IMR-90 (cell line): ENCODE measurements at regions not wholly inside any gene's neighbourhood (a gene's known extent, or its start where the extent isn't known, plus 50 kb on each side); places are given as distances from the start of the nearest gene placed in this dataset.

Source experiments
- ATAC-seq: fragments of 200-7000 bp; cut with Tn5 transposase; 2 replicates; pipeline ENCODE4 v1.9.1; 2020; ENCODE audit warnings: low read depth, mild to moderate bottlenecking, moderate library complexity
- BruUV-seq: library from RNA; stranded (reverse); fragments of 400-500 nt; replicated peaks from 2 replicates; lab custom pipeline; 2021; lab: Mats Ljungman, UMichigan
- CTCF ChIA-PET: fragments of 300-600 bp; formaldehyde crosslinking; extraction: SDS; loops from one replicate; lab custom pipeline; 2021; ENCODE audit warnings: antibody characterized with exemption; lab: Yijun Ruan, JAX
- POLR2A ChIA-PET: fragments of 300-600 bp; sonication (Branson Sonifier 250); formaldehyde crosslinking; loops from one replicate; lab custom pipeline; 2022; ENCODE audit warnings: antibody characterized with exemption; ENCODE audit not compliant: unreplicated experiment; lab: Charles Lee
- DNase-seq: peaks from one replicate; pipeline ENCODE4 v3.0.0; 2013
- H2AFZ ChIP-seq: replicated peaks from 2 replicates; pipeline ENCODE3; 2013; ENCODE audit warnings: low read length, mild to moderate bottlenecking; ENCODE audit not compliant: poor library complexity
- H2AK5ac ChIP-seq: 2 replicates; pipeline ENCODE4 v1.6.1; 2013; ENCODE audit warnings: low read depth, low read length, inconsistent platforms
- H2AK9ac ChIP-seq: replicated peaks from 2 replicates; pipeline ENCODE3; 2013; ENCODE audit warnings: mild to moderate bottlenecking, low read depth, low read length, moderate library complexity; ENCODE audit not compliant: poor library complexity
- H2BK120ac ChIP-seq: 2 replicates; pipeline ENCODE4 v1.6.1; 2013; ENCODE audit warnings: low read depth, low read length, inconsistent platforms
- H2BK15ac ChIP-seq: 3 replicates; pipeline ENCODE4 v1.6.1; 2013; ENCODE audit warnings: low read depth, low read length, inconsistent platforms
- H2BK20ac ChIP-seq: 2 replicates; pipeline ENCODE4 v1.6.1; 2013; ENCODE audit warnings: low read depth, mild to moderate bottlenecking, inconsistent platforms, low read length, moderate library complexity
- H2BK5ac ChIP-seq: 2 replicates; pipeline ENCODE4 v1.6.1; 2013; ENCODE audit warnings: mild to moderate bottlenecking, low read depth, low read length, inconsistent platforms; ENCODE audit not compliant: poor library complexity, severe bottlenecking
- H3K14ac ChIP-seq: replicated peaks from 2 replicates; pipeline ENCODE4 v1.6.1; 2013; ENCODE audit warnings: low read depth, low read length, inconsistent platforms
- H3K18ac ChIP-seq: 2 replicates; pipeline ENCODE4 v1.6.1; 2013; ENCODE audit warnings: low read depth, low read length, control low read depth
- H3K23ac ChIP-seq: 2 replicates; pipeline ENCODE4 v1.6.1; 2013; ENCODE audit warnings: low read depth, low read length, inconsistent platforms
- H3K27ac ChIP-seq: 2 replicates; pipeline ENCODE4 v1.5.1; 2013; ENCODE audit warnings: mild to moderate bottlenecking, control low read depth, low read length; ENCODE audit not compliant: insufficient read depth
- H3K27me3 ChIP-seq: 2 replicates; pipeline ENCODE4 v1.6.1; 2013; ENCODE audit warnings: low read length; ENCODE audit not compliant: control insufficient read depth, insufficient read depth
- H3K36me3 ChIP-seq: 2 replicates; pipeline ENCODE4 v1.6.1; 2013; ENCODE audit warnings: low read length, mixed read lengths; ENCODE audit not compliant: control insufficient read depth, insufficient read depth
- H3K4ac ChIP-seq: 2 replicates; pipeline ENCODE4 v1.6.1; 2013; ENCODE audit warnings: low read depth, low read length, inconsistent platforms
- H3K4me1 ChIP-seq: 2 replicates; pipeline ENCODE4 v1.6.1; 2013; ENCODE audit warnings: low read length, mixed read lengths; ENCODE audit not compliant: control insufficient read depth, insufficient read depth
- H3K4me2 ChIP-seq: 2 replicates; pipeline ENCODE4 v1.6.1; 2013; ENCODE audit warnings: low read depth, mild to moderate bottlenecking, control low read depth, low read length, moderate library complexity
- H3K4me3 ChIP-seq: 2 replicates; pipeline ENCODE4 v1.5.1; 2013; ENCODE audit warnings: low read depth, mild to moderate bottlenecking, control low read depth, low read length, moderate library complexity; ENCODE audit not compliant: insufficient read depth
- H3K56ac ChIP-seq: 2 replicates; pipeline ENCODE4 v1.6.1; 2013; ENCODE audit warnings: low read length, inconsistent platforms; ENCODE audit not compliant: insufficient read depth; ENCODE audit errors: extremely low read depth
- H3K79me1 ChIP-seq, 2 experiments: 2 replicates each; pipeline ENCODE4 v1.6.1; 2013; ENCODE audit warnings: low read length in 2 of 2, inconsistent platforms in 1 of 2, low read depth in 1 of 2
- H3K9ac ChIP-seq: 2 replicates; pipeline ENCODE4 v1.6.1; 2013; ENCODE audit warnings: low read depth, low read length, control low read depth
- H3K9me1 ChIP-seq: 2 replicates; pipeline ENCODE4 v1.6.1; 2013; ENCODE audit warnings: low read length, inconsistent platforms; ENCODE audit not compliant: insufficient read depth
- H3K9me3 ChIP-seq: 2 replicates; pipeline ENCODE4 v1.6.1; 2013; ENCODE audit warnings: low read length; ENCODE audit not compliant: control insufficient read depth, insufficient read depth
- H4K20me1 ChIP-seq: 2 replicates; pipeline ENCODE4 v1.6.1; 2013; ENCODE audit warnings: low read length, inconsistent platforms; ENCODE audit not compliant: insufficient read depth
- H4K5ac ChIP-seq: 2 replicates; pipeline ENCODE4 v1.6.1; 2013; ENCODE audit warnings: mild to moderate bottlenecking, low read depth, low read length, control low read depth
- H4K8ac ChIP-seq, 2 experiments: 2 replicates each; pipeline ENCODE4 v1.6.1; 2013; ENCODE audit warnings: low read depth in 2 of 2, low read length in 2 of 2, control low read depth in 1 of 2, inconsistent platforms in 1 of 2
- H4K91ac ChIP-seq: 2 replicates; pipeline ENCODE4 v1.6.1; 2013; ENCODE audit warnings: low read depth, low read length, inconsistent platforms; ENCODE audit not compliant: insufficient read depth
- CEBPB ChIP-seq: IDR thresholded peaks from 2 replicates; pipeline ENCODE4 v1.6.1; 2012; ENCODE audit warnings: low read depth, low read length, improper control_type of control experiment
- WGBS, 2 experiments: methylation state at CpG; one replicate each; pipeline versions ENCODE4 v1.1.5 to v1.1.7; 2013; ENCODE audit warnings: missing lambda C conversion rate in 2 of 2; ENCODE audit not compliant: insufficient read length in 1 of 2; ENCODE audit errors: extremely low coverage in 2 of 2; 5-methylcytosine and 5-hydroxymethylcytosine counted together
- dilution Hi-C: fragments of 300-500 bp; cut with HindIII; formaldehyde crosslinking; loops from one replicate; pipeline ENCODE4 v1.14.3; 2018; ENCODE audit warnings: low sequenced_read_pairs; ENCODE audit not compliant: unreplicated experiment
- in situ Hi-C: fragments of 300-500 bp; cut with MboI; formaldehyde crosslinking; loops from 3 replicates; pipeline ENCODE4 v1.14.3; 2019; ENCODE audit warnings: low sequenced_read_pairs, inconsistent platforms, mixed read lengths
- intact Hi-C: fragments of 100-400 bp; cut with micrococcal nuclease; formaldehyde crosslinking; loops from 2 replicates; pipeline ENCODE4 v1.10.0; 2022

GRCh38 chr5:143914756-143915155 lies 102.8 kb downstream of the HMHB1 start:
- POLR2A ChIA-PET, result no interaction called here
- peak overlapping the region; percentile 2; the same call in 1 of the 2 replicates for H2BK120ac ChIP-seq
- 0 out of 3 replicates have a peak overlapping the region, but pooled peaks have one; percentile 4 for H2BK15ac ChIP-seq
- no peak overlapping the region for H3K4ac ChIP-seq
- no peak overlapping the region for H3K9ac ChIP-seq
- H2BK5ac ChIP-seq, result no peak overlapping the region
- no peak overlapping the region for H3K14ac ChIP-seq
- dilution Hi-C loops, result no loop called here
- H3K27me3 ChIP-seq, result no peaks in the 10 kb centered on the region
- H4K5ac ChIP-seq, result no peak overlapping the region
- H2AK9ac ChIP-seq, result no peak overlapping the region
- BruUV-seq, result no TSS peak
- H3K9me3 ChIP-seq, result no peaks in the 10 kb centered on the region
- no peaks in the 10 kb centered on the region for H3K4me1 ChIP-seq
- DNase-seq (no peak), ATAC-seq (no peak)
- no peak for TF ChIP-seq CEBPB
- no peaks in the 10 kb centered on the region for H3K36me3 ChIP-seq
- no peak overlapping the region; the same call in 1 of the 2 replicates for H3K18ac ChIP-seq
- intact Hi-C loops, result no loop called here
- H2BK20ac ChIP-seq, result peak overlapping the region; percentile 53; the same call in 1 of the 2 replicates
- H3K4me2 ChIP-seq, result no peak overlapping the region
- no peaks in the 10 kb centered on the region for H4K20me1 ChIP-seq
- in situ Hi-C loops, result no loop called here
- CTCF ChIA-PET, result no interaction called here
- no peak overlapping the region for H3K4me3 ChIP-seq
- no peaks in the 10 kb centered on the region for H3K79me1 ChIP-seq
- H3K27ac ChIP-seq, result no peak overlapping the region
- peak overlapping the region in 1 of 2 experiments; percentile 30; a peak in 1 of 4 replicates for H4K8ac ChIP-seq
- no peak overlapping the region for H3K56ac ChIP-seq
- H3K23ac ChIP-seq, result no peak overlapping the region; the same call in 1 of the 2 replicates
- no peak overlapping the region for H4K91ac ChIP-seq
- WGBS, 2 experiments, result no CpG with 5 or more reads among the region's 1 CpG
- no peaks in the 10 kb centered on the region for H3K9me1 ChIP-seq
- no peak overlapping the region for H2AK5ac ChIP-seq
- no peak overlapping the region for H2AFZ ChIP-seq
